ENCODE measurements at regions not wholly inside any gene's neighbourhood (a gene's known extent, or its start where the extent isn't known, plus 50 kb on each side); places are given as distances from the start of the nearest gene placed in this dataset.

DNA sequence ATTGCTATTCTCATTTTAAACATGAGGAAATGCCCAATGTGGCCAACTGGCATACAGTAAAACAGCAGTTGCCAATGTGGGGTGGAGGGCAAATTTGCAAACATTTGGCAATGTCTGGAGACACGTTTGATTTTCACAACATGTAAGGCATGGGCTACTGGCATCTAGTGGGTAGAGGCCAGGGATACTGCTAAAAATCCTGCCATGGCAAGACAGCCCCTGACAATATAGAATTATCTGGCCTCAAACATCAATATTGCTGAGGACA, 168.6 kb downstream of the KCNE4 start (continued):
- TF ChIP-seq, protein P1, sequence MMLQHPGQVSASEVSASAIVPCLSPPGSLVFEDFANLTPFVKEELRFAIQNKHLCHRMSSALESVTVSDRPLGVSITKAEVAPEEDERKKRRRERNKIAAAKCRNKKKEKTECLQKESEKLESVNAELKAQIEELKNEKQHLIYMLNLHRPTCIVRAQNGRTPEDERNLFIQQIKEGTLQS (IDR thresholded peaks at IDR 0.05; ENCODE audit: insufficient read depth, low read depth, low read length) = no peak

All from H1 (cell line).